Motor neuron (in vitro differentiated cells): ENCODE measurements at regions not wholly inside any gene's neighbourhood (a gene's known extent, or its start where the extent isn't known, plus 50 kb on each side); places are given as distances from the start of the nearest gene placed in this dataset.

Experiments
- ATAC-seq, 8 experiments: fragments of 200-7000 bp; cut with Tn5 transposase; replicated peaks in 6 of 8; 2 replicates each; pipeline ENCODE4 v1.8.0; 2021; ENCODE audit warnings: mild to moderate bottlenecking in 8 of 8, moderate library complexity in 8 of 8
- H3K27ac ChIP-seq, 2 donors: fragments of 250-450 bp; sonication (Bioruptor Pico); 2 replicates each; pipeline ENCODE4 v1.9.0; 2021; ENCODE audit warnings: antibody characterized with exemption in 2 of 2, mild to moderate bottlenecking in 2 of 2, moderate library complexity in 1 of 2
- H3K4me1 ChIP-seq, 2 donors: fragments of 250-450 bp; sonication (Bioruptor Pico); replicated peaks in 1 of 2; 2 replicates each; pipeline ENCODE4 v1.6.1; 2021; ENCODE audit warnings: antibody characterized with exemption in 2 of 2, mild to moderate bottlenecking in 2 of 2, moderate library complexity in 1 of 2
- H3K4me3 ChIP-seq, 5 donors: fragments of 250-450 bp; sonication (Bioruptor Pico); 2 replicates each; pipeline ENCODE4 v1.9.0; 2021; ENCODE audit warnings: antibody characterized with exemption in 5 of 5, mild to moderate bottlenecking in 5 of 5, moderate library complexity in 4 of 5
- WGBS, 10 experiments: fragments of 450-650 bp; shearing (Covaris generic); methylation state at CpG; one replicate each; pipeline ENCODE4 v1.0.0; 2022; 5-methylcytosine and 5-hydroxymethylcytosine counted together
- in situ Hi-C, 9 experiments: fragments of 400-800 bp; cut with MboI; loops; one replicate each; pipeline ENCODE4 v1.15.0; 2021; ENCODE audit warnings: low sequenced_read_pairs in 9 of 9, low pct_unique_long_range_greater_than_20kb in 2 of 9; ENCODE audit not compliant: unreplicated experiment in 9 of 9

- in situ Hi-C loops = no loop called here
- 83 to 100% (median 92%) methylated on average over 1 of the region's 1 CpG; no CpG with 5 or more reads in 6 of the 10 experiments for WGBS, 10 experiments
Observed at GRCh38 chr11:43545610-43546009, 134.9 kb upstream of the HSD17B12 start.

GRCh38 chr11:43546561-43547429 is 133.7 kb upstream of the HSD17B12 start:
- peak in 1 of 8 experiments; percentile 20 for ATAC-seq
- H3K4me1 ChIP-seq = peaks cover 8 to 10% of the 10 kb centered on the region in 2 donors
- in situ Hi-C loops = no loop called here
- WGBS, 10 experiments = 23 to 95% (median 80%) methylated on average over 1 to 7 of the region's 27 CpGs; no CpG with 5 or more reads in 3 of the 10 experiments
- H3K27ac ChIP-seq = no peak overlapping the region
- H3K4me3 ChIP-seq = no peak overlapping the region

More at GRCh38 chr11:43545610-43546009, 134.9 kb upstream of the HSD17B12 start:
- Histone ChIP-seq H3K27ac (no peak overlapping the region), H3K4me3 (no peak overlapping the region), H3K4me1 (peaks cover 8 to 10% of the 10 kb centered on the region in 2 donors)
- no peak for ATAC-seq

GRCh38 chr11:43547430-43547831 is 133.1 kb upstream of the HSD17B12 start:
- in situ Hi-C loops = no loop called here
- Histone ChIP-seq H3K4me1 (peaks cover 8% of the 10 kb centered on the region in 2 donors), H3K4me3 (no peak overlapping the region), H3K27ac (no peak overlapping the region)
- WGBS, 10 experiments = no CpG with 5 or more reads among the region's 33 CpGs
- peak in 4 of 8 experiments; percentile 30 to 64 (median 46) for ATAC-seq

- H3K27ac ChIP-seq = no peak overlapping the region
Observed at GRCh38 chr11:43547889-43548381, 132.6 kb upstream of the HSD17B12 start.

GRCh38 chr11:43548916-43549315 is 131.6 kb upstream of the HSD17B12 start:
- H3K27ac ChIP-seq = no peak overlapping the region
- in situ Hi-C loops = no loop called here
- peaks cover 6 to 8% of the 10 kb centered on the region in 2 donors for H3K4me1 ChIP-seq
- H3K4me3 ChIP-seq = no peak overlapping the region
- no peak for ATAC-seq
- WGBS, 10 experiments = 30 to 100% (median 89%) methylated on average over 1 to 4 of the region's 4 CpGs; no CpG with 5 or more reads in 2 of the 10 experiments

More at GRCh38 chr11:43547889-43548381, 132.6 kb upstream of the HSD17B12 start:
- 73 to 100% methylated on average over 1 to 15 of the region's 51 CpGs; no CpG with 5 or more reads in 8 of the 10 experiments for WGBS, 10 experiments
- ATAC-seq = peak in 7 of 8 experiments; percentile 28 to 80 (median 61)
- in situ Hi-C loops = no loop called here
- Histone ChIP-seq H3K4me1 (peaks cover 3% of the 10 kb centered on the region in 2 donors), H3K4me3 (no peak overlapping the region)

GRCh38 chr11:43549624-43550023 is 130.9 kb upstream of the HSD17B12 start:
- no peak overlapping the region for H3K27ac ChIP-seq
- 0 to 90% (median 50%) methylated on average over 1 to 4 of the region's 6 CpGs; no CpG with 5 or more reads in 5 of the 10 experiments for WGBS, 10 experiments
- H3K4me3 ChIP-seq = no peak overlapping the region
- H3K4me1 ChIP-seq = peaks cover 10 to 14% of the 10 kb centered on the region in 2 donors
- no peak for ATAC-seq
- in situ Hi-C loops = no loop called here

- H3K4me1 ChIP-seq = peaks cover 19 to 25% of the 10 kb centered on the region in 2 donors
- no peak overlapping the region for H3K27ac ChIP-seq
- ATAC-seq = no peak
- in situ Hi-C loops = no loop called here
- WGBS, 10 experiments = 39 to 98% (median 76%) methylated on average over 1 to 4 of the region's 4 CpGs
- H3K4me3 ChIP-seq = no peak overlapping the region
Observed at GRCh38 chr11:43550714-43551113, 129.8 kb upstream of the HSD17B12 start.

GRCh38 chr11:43554148-43554473 is 126.4 kb upstream of the HSD17B12 start:
- WGBS, 10 experiments = 0 to 81% (median 58%) methylated on average over 1 to 5 of the region's 6 CpGs; no CpG with 5 or more reads in 2 of the 10 experiments
- no peak overlapping the region for H3K27ac ChIP-seq
- peaks cover 36 to 47% of the 10 kb centered on the region in 2 donors for H3K4me1 ChIP-seq
- no peak overlapping the region for H3K4me3 ChIP-seq
- in situ Hi-C loops = no loop called here
- ATAC-seq = no peak

- no peak for ATAC-seq
- peaks cover 37 to 54% of the 10 kb centered on the region in 2 donors for H3K4me1 ChIP-seq
- in situ Hi-C loops = no loop called here
- H3K27ac ChIP-seq = peak overlapping the region in 1 of 2 donors; percentile 17
- WGBS, 10 experiments = 20 to 75% (median 61%) methylated on average over 1 to 3 of the region's 3 CpGs; no CpG with 5 or more reads in 4 of the 10 experiments
- H3K4me3 ChIP-seq = peak overlapping the region in 2 of 5 donors; percentile 21 to 24
Observed at GRCh38 chr11:43555186-43555585, 125.4 kb upstream of the HSD17B12 start.

GRCh38 chr11:43555816-43556611 is 124.5 kb upstream of the HSD17B12 start:
- 0 to 28% (median 16%) methylated on average over 4 to 9 of the region's 14 CpGs; no CpG with 5 or more reads in 2 of the 10 experiments for WGBS, 10 experiments
- ATAC-seq = peak; percentile 78 to 98 (median 92)
- in situ Hi-C loops = no loop called here
- Histone ChIP-seq H3K27ac (peak overlapping the region; percentile 17 to 46), H3K4me3 (peak overlapping the region; percentile 9 to 24 (median 21)), H3K4me1 (peaks cover 37 to 54% of the 10 kb centered on the region in 2 donors)

- peaks cover 37 to 54% of the 10 kb centered on the region in 2 donors for H3K4me1 ChIP-seq
- in situ Hi-C loops = no loop called here
Observed at GRCh38 chr11:43556612-43557375, 123.7 kb upstream of the HSD17B12 start.

GRCh38 chr11:43557553-43558110 is 122.9 kb upstream of the HSD17B12 start:
- in situ Hi-C loops = no loop called here
- ATAC-seq = peak in 2 of 8 experiments; percentile 17 to 27
- 0 to 23% (median 11%) methylated on average over 1 to 6 of the region's 13 CpGs; no CpG with 5 or more reads in 1 of the 10 experiments for WGBS, 10 experiments
- H3K4me3 ChIP-seq = peak overlapping the region; percentile 8 to 24 (median 19)
- peak overlapping the region in 1 of 2 donors; percentile 1 for H3K27ac ChIP-seq
- peaks cover 37 to 54% of the 10 kb centered on the region in 2 donors for H3K4me1 ChIP-seq

More at GRCh38 chr11:43556612-43557375, 123.7 kb upstream of the HSD17B12 start:
- Histone ChIP-seq H3K4me3 (peak overlapping the region; percentile 11 to 24 (median 21)), H3K27ac (peak overlapping the region in 1 of 2 donors; percentile 45)
- 0 to 40% (median 5%) methylated on average over 1 to 4 of the region's 10 CpGs; no CpG with 5 or more reads in 1 of the 10 experiments for WGBS, 10 experiments
- peak in 3 of 8 experiments; percentile 10 to 20 (median 13) for ATAC-seq
